ENCODE measurements at regions not wholly inside any gene's neighbourhood (a gene's known extent, or its start where the extent isn't known, plus 50 kb on each side); places are given as distances from the start of the nearest gene placed in this dataset.

DNA sequence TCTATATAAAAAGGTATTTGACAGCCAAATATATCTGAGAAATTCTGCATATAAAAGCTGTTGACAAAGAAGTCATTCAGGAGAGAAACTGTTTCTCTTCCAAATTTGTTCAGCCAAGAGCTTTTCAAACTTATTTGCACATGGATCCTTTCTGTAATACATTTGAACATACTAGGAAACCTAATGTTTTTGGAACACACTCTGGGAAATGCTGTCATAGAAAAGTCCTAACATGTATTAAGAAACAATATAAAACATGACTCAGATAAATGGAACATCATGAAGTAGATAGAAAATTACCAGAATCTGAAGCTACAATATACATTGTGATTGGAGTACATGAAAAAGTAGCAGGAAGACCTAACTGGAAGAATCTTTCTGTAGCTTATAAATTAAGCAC lies 781.5 kb upstream of the EPHA5 start:
- H3K27ac ChIP-seq, result no peak overlapping the region
- H3K4me1 ChIP-seq (ENCODE audit: control insufficient read depth in 1 of 2, insufficient read depth in 1 of 2, low read depth in 1 of 2, low read length in 1 of 2), result no peaks in the 10 kb centered on the region
- H3K4me3 ChIP-seq (ENCODE audit: low read depth in 1 of 2, low read length in 1 of 2), result no peak overlapping the region
- TF ChIP-seq, protein P1, sequence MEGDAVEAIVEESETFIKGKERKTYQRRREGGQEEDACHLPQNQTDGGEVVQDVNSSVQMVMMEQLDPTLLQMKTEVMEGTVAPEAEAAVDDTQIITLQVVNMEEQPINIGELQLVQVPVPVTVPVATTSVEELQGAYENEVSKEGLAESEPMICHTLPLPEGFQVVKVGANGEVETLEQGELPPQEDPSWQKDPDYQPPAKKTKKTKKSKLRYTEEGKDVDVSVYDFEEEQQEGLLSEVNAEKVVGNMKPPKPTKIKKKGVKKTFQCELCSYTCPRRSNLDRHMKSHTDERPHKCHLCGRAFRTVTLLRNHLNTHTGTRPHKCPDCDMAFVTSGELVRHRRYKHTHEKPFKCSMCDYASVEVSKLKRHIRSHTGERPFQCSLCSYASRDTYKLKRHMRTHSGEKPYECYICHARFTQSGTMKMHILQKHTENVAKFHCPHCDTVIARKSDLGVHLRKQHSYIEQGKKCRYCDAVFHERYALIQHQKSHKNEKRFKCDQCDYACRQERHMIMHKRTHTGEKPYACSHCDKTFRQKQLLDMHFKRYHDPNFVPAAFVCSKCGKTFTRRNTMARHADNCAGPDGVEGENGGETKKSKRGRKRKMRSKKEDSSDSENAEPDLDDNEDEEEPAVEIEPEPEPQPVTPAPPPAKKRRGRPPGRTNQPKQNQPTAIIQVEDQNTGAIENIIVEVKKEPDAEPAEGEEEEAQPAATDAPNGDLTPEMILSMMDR (IDR thresholded peaks at IDR 0.05), result no peak
- no peaks in the 10 kb centered on the region for H3K36me3 ChIP-seq
- no peaks in the 10 kb centered on the region for H3K9me3 ChIP-seq
- no peaks in the 10 kb centered on the region for H3K27me3 ChIP-seq

DNA sequence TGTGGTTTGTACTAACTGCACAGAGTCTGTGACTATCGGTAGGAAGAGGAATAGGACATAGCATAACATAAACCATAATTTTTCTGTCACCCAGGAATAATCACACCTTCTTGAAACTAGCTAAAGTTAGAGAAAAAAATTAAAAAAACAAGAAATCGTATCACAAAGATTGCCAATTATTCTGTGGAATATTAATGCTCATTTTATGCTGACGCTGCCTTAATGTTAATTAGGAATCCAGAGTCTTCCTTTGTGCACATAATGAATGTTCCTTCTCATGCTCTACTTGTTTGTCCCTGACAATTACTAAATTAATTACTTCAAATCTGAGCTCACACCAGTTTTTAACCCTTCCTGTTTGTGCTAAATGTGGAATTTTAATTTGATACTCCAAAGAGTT lies 772.7 kb upstream of the EPHA5 start:
- no peaks in the 10 kb centered on the region for H3K9me3 ChIP-seq
- no peaks in the 10 kb centered on the region for H3K4me1 ChIP-seq (ENCODE audit: control insufficient read depth in 1 of 2, insufficient read depth in 1 of 2, low read depth in 1 of 2, low read length in 1 of 2)
- H3K27me3 ChIP-seq, result no peaks in the 10 kb centered on the region
- TF ChIP-seq, protein P1 (IDR thresholded peaks at IDR 0.05), result no peak
- no peak overlapping the region for H3K4me3 ChIP-seq (ENCODE audit: low read depth in 1 of 2, low read length in 1 of 2)
- no peak overlapping the region for H3K27ac ChIP-seq
- H3K36me3 ChIP-seq, result no peaks in the 10 kb centered on the region

DNA sequence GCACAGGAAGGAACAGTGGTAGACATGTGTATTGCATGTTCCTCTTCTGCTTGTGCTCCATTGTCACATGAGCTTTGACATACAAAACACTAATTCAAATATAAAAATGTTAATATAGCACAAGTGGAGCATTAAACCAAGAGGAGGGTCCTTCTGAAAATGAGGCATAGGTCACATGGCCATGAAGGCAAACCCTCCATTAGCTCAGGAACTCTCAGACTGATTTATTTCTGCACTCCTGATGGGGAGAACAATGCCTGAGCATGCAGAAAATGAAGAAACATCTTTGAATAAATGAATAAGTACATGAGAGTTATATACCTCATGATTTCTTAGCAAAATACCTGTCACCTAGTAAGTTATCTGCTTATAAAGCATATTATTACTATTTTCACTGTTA lies 769.2 kb upstream of the EPHA5 start:
- Histone ChIP-seq H3K27me3 (no peaks in the 10 kb centered on the region), H3K4me3 (ENCODE audit: low read depth in 1 of 2, low read length in 1 of 2) (no peak overlapping the region), H3K36me3 (no peaks in the 10 kb centered on the region), H3K9me3 (no peaks in the 10 kb centered on the region), H3K4me1 (ENCODE audit: control insufficient read depth in 1 of 2, insufficient read depth in 1 of 2, low read depth in 1 of 2, low read length in 1 of 2) (no peaks in the 10 kb centered on the region), H3K27ac (no peak overlapping the region)
- TF ChIP-seq, protein P1 (IDR thresholded peaks at IDR 0.05), result no peak

DNA sequence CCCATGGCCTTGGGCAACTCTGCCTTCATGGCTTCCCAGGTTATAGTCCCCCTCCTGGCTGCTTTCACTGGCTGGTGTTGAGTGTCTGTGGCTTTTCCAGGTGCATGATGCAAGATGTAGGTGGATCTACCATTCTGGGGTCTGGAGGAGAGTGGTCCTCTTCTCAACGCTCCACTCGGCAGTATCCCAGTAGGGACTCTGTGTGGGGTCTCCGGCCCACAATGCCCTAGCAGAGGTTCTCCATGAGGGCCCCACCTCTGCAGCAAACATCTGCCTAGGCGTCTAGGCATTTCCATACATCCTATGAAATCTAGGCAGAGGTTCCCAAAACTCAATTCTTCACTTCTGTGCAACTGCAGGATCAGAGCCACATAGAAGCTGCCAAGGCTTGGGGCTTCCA lies 763.4 kb upstream of the EPHA5 start:
- H3K4me3 ChIP-seq (ENCODE audit: low read depth in 1 of 2, low read length in 1 of 2), result no peak overlapping the region
- no peaks in the 10 kb centered on the region for H3K9me3 ChIP-seq
- H3K4me1 ChIP-seq (ENCODE audit: control insufficient read depth in 1 of 2, insufficient read depth in 1 of 2, low read depth in 1 of 2, low read length in 1 of 2), result no peaks in the 10 kb centered on the region
- H3K36me3 ChIP-seq, result no peaks in the 10 kb centered on the region
- no peak overlapping the region for H3K27ac ChIP-seq
- no peaks in the 10 kb centered on the region for H3K27me3 ChIP-seq
- TF ChIP-seq, protein P1 (IDR thresholded peaks at IDR 0.05), result no peak

DNA sequence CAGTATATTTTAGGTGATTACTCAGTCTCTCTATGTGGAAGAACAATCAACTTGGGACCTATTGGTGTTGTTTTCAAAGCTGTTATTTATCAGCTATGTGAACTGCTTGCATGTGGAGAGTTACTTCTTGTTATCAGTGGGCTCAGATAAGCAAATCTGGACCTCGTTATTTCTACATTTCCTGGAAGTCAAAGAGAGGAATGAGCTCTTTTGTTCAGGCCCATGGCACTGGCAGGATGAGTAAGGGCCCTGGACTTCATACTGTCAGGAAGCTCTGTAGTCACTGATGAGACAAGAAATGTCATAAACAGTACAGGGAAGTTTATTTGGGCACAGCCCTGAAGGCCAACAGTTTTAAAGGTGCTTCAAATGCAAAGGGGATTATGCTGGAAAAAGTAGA lies 760.6 kb upstream of the EPHA5 start:
- H3K27ac ChIP-seq, result no peak overlapping the region
- H3K4me3 ChIP-seq (ENCODE audit: low read depth in 1 of 2, low read length in 1 of 2), result no peak overlapping the region
- H3K4me1 ChIP-seq (ENCODE audit: control insufficient read depth in 1 of 2, insufficient read depth in 1 of 2, low read depth in 1 of 2, low read length in 1 of 2), result no peaks in the 10 kb centered on the region
- TF ChIP-seq, protein P1 (IDR thresholded peaks at IDR 0.05), result no peak
- no peaks in the 10 kb centered on the region for H3K9me3 ChIP-seq
- no peaks in the 10 kb centered on the region for H3K27me3 ChIP-seq
- H3K36me3 ChIP-seq, result no peaks in the 10 kb centered on the region

DNA sequence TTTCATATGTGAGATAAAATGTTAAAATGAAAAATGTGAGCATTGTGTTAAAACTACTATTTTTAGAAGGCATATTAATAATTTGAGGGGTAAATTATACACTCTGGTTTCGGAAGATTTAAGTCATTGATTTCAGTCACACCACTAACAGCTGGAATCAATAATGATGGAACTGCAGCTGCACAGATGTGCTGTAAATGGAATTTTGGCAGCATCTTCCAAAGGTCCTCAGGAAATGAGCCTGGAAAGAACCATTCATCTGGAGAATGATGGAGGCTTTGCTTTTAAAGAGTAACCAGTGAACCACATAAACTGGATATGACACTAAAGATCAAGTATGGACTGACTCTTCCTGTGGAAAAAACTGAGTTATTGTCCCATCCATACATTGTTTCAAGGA lies 759.0 kb upstream of the EPHA5 start:
- TF ChIP-seq, protein P1 (IDR thresholded peaks at IDR 0.05), result no peak
- H3K4me3 ChIP-seq (ENCODE audit: low read depth in 1 of 2, low read length in 1 of 2), result no peak overlapping the region
- H3K9me3 ChIP-seq, result no peaks in the 10 kb centered on the region
- H3K27ac ChIP-seq, result no peak overlapping the region
- no peaks in the 10 kb centered on the region for H3K4me1 ChIP-seq (ENCODE audit: control insufficient read depth in 1 of 2, insufficient read depth in 1 of 2, low read depth in 1 of 2, low read length in 1 of 2)
- no peaks in the 10 kb centered on the region for H3K27me3 ChIP-seq
- no peaks in the 10 kb centered on the region for H3K36me3 ChIP-seq
